ENCODE measurements at regions not wholly inside any gene's neighbourhood (a gene's known extent, or its start where the extent isn't known, plus 50 kb on each side); places are given as distances from the start of the nearest gene placed in this dataset.

DNA sequence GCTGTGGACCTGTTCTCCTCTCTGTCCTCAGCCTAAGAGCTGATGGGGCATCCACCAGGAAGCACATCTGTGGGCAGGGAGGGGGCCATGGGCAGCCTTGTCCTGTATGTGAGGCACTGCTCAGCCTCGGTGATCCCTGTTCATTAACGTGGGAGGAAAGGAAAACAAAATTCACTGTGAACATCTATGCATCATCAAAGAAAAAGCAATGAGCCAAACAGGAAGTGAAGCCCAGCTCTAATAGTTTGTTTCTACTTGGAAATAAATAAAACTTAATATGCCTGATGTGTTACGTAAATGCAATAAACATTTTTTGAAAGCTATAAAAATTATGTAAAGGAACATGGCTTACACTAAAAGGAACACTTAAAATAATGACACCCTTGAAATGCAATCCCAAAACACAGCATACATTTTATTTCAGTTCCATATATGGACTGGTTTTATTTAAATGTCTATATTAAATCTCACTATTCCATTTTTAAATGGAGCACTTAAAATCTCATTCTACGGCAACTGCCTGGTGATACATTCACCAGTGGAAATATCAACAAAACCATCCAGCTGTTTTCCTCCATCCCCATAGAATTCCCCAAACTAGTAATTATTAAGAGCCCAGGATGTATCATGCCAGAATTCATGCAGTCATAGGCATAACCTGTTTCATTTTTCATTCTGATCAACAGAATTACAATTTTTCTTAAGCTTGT, 78.3 kb downstream of the ZNF280B start:
- H3K4me1 ChIP-seq, result no peaks in the 10 kb centered on the region
- DNase-seq, result no peak
- H3K4me3 ChIP-seq (ENCODE audit: low read depth, low read length), result no peak overlapping the region
- TF ChIP-seq, protein P1, sequence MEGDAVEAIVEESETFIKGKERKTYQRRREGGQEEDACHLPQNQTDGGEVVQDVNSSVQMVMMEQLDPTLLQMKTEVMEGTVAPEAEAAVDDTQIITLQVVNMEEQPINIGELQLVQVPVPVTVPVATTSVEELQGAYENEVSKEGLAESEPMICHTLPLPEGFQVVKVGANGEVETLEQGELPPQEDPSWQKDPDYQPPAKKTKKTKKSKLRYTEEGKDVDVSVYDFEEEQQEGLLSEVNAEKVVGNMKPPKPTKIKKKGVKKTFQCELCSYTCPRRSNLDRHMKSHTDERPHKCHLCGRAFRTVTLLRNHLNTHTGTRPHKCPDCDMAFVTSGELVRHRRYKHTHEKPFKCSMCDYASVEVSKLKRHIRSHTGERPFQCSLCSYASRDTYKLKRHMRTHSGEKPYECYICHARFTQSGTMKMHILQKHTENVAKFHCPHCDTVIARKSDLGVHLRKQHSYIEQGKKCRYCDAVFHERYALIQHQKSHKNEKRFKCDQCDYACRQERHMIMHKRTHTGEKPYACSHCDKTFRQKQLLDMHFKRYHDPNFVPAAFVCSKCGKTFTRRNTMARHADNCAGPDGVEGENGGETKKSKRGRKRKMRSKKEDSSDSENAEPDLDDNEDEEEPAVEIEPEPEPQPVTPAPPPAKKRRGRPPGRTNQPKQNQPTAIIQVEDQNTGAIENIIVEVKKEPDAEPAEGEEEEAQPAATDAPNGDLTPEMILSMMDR (IDR thresholded peaks at IDR 0.05; ENCODE audit: low read depth, low read length), result no peak
- H3K9me3 ChIP-seq, result no peaks in the 10 kb centered on the region; the same call in 1 of the 2 replicates
- H3K27me3 ChIP-seq, result peaks cover 25% of the 10 kb centered on the region
- no peaks in the 10 kb centered on the region for H3K36me3 ChIP-seq

DNA sequence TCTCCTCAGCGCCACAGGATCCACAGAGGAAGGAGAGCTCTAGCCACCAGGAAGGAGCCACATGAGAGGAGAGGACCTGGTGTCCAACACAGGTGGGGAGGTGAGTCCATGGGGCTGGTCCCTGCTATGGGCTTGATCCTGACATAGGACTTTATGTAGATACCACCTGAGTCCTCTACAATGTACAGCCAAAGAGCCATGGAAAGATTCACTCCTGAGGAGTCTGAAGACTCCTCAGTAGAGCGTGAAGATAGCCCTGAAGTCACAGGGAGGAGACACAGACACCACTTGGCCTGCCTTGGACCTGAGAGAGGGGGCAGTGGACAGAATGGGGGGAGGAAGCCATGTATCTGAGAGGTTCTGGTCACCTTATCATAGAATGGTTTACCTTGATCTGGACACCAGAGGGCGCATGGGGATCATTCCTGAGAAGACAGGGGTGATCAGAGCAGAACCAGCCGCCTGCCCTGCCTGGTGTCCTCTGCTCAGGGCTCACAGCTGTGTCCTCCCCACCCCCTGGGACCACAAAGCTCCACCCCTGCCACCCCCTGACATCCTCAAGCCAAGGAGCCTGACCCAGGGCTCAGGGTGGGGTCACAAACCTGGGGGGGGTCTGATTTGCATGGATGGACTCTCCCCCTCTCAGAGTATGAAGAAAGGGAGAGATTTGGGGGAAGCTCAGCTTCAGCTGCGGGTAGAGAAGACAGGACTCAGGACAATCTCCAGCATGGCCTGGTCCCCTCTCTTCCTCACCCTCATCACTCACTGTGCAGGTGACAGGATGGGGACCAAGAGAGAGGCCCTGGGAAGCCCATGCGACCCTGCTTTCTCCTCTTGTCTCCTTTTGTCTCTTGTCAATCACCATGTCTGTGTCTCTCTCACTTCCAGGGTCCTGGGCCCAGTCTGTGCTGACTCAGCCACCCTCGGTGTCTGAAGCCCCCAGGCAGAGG, 77.0 kb downstream of the ZNF280B start:
- peak; percentile 79 for DNase-seq
- Histone ChIP-seq H3K9me3 (no peaks in the 10 kb centered on the region; the same call in 1 of the 2 replicates), H3K4me1 (no peaks in the 10 kb centered on the region), H3K36me3 (no peaks in the 10 kb centered on the region), H3K27me3 (peaks cover 19% of the 10 kb centered on the region), H3K4me3 (ENCODE audit: low read depth, low read length) (no peak overlapping the region)
- TF ChIP-seq, protein P1 (IDR thresholded peaks at IDR 0.05; ENCODE audit: low read depth, low read length), result peak; percentile 69

DNA sequence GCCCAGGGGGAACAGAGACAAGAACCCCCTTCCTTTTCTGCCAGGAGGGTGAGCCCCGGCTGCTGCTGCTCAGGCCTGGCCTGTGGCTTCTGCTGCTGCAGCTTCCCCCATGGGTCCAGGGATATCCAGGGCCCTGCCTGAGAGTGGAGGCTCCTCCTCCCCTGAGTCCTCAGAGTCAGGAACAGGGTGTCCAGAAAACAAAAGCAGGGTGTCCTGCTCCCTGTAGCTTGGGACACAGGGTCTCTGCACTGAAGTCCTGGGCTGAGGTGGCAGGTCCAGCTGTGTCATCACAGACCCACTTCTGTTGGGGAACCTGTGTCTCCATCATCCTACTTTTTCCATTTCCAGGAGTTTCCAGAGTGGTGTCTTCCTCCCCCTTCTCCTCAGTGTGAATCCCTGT, 76.1 kb downstream of the ZNF280B start:
- Histone ChIP-seq H3K9me3 (no peaks in the 10 kb centered on the region; the same call in 1 of the 2 replicates), H3K4me1 (no peaks in the 10 kb centered on the region), H3K4me3 (ENCODE audit: low read depth, low read length) (no peak overlapping the region), H3K36me3 (no peaks in the 10 kb centered on the region), H3K27me3 (peaks cover 19% of the 10 kb centered on the region)
- TF ChIP-seq, protein P1 (IDR thresholded peaks at IDR 0.05; ENCODE audit: low read depth, low read length), result no peak
- DNase-seq, result no peak

DNA sequence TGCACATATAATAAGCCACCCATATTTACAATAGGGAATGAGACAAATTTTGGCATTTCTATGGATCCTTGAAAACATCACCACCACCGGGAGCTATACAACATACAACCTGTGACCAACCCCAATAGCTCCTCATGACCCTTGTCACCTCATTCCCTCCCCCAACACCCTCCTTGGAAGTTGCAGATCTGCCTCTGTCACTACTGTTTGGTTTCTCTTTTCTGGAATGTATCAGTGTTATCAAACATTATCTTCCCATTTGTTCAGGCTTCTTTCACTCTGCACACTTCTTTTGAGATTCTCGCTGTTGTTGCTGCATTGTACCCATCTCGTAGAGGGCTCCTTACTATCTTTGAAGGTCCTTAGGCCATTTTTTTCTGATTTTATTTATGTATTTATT, 75.6 kb downstream of the ZNF280B start:
- Histone ChIP-seq H3K4me3 (ENCODE audit: low read depth, low read length) (no peak overlapping the region), H3K4me1 (no peaks in the 10 kb centered on the region), H3K27me3 (peaks cover 19% of the 10 kb centered on the region), H3K9me3 (no peaks in the 10 kb centered on the region; the same call in 1 of the 2 replicates), H3K36me3 (no peaks in the 10 kb centered on the region)
- TF ChIP-seq, protein P1 (IDR thresholded peaks at IDR 0.05; ENCODE audit: low read depth, low read length), result no peak
- DNase-seq, result no peak

DNA sequence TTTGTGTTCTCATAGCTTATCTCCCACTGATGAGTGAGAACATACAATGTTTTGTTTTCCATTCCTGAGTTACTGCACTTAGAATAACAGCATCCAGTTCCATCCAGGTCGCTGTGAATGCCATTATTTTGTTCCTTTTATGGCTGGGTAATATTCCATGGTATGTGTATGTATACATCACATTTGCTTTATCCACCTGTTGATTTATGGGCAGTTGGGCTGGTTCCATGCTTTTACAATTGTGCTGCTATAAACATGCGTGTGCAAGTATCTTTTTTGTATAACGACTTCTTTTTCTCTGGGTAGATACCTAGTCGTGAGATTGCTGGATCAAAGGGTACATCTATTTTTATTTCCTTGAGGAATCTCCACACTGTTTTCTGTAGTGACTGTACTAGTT, 74.8 kb downstream of the ZNF280B start:
- H3K9me3 ChIP-seq, result no peaks in the 10 kb centered on the region; the same call in 1 of the 2 replicates
- H3K4me1 ChIP-seq, result no peaks in the 10 kb centered on the region
- no peaks in the 10 kb centered on the region for H3K36me3 ChIP-seq
- peaks cover 16% of the 10 kb centered on the region for H3K27me3 ChIP-seq
- H3K4me3 ChIP-seq (ENCODE audit: low read depth, low read length), result no peak overlapping the region
- TF ChIP-seq, protein P1 (IDR thresholded peaks at IDR 0.05; ENCODE audit: low read depth, low read length), result no peak
- DNase-seq, result no peak
